HG03378 (cell line): ENCODE measurements at regions not wholly inside any gene's neighbourhood (a gene's known extent, or its start where the extent isn't known, plus 50 kb on each side); places are given as distances from the start of the nearest gene placed in this dataset.
"Not testable (repeated sequence)": the region's sequence is repeated elsewhere in the genome, so short reads cannot be mapped to it uniquely, and the experiment has no call there.

Source experiments
- ATAC-seq: cut with Tn5 transposase; IDR thresholded peaks from one replicate; pipeline ENCODE4 v1.9.1; 2021; ENCODE audit warnings: mild to moderate bottlenecking, moderate library complexity; ENCODE audit not compliant: unreplicated experiment

DNA sequence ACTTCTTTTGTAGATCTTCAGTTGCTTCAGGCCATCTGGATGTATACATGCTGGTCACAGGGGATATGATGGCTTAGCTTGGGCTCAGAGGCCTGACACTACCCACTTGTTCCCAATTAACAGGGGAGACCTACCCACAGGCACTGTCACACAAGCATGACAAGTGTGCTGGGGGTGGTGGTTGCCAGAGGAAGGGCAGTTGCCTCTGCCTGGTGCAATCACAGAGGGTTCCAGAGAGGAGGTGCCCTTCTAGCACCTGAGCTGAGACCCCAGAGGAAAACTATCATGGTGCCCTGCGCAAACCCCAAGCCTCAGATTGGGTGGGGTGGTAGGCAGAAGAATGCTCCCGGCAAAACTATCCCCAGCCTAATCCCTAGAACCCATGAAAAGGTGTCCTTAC, 65.6 kb upstream of the NANOS1 start:
- no peak for ATAC-seq

DNA sequence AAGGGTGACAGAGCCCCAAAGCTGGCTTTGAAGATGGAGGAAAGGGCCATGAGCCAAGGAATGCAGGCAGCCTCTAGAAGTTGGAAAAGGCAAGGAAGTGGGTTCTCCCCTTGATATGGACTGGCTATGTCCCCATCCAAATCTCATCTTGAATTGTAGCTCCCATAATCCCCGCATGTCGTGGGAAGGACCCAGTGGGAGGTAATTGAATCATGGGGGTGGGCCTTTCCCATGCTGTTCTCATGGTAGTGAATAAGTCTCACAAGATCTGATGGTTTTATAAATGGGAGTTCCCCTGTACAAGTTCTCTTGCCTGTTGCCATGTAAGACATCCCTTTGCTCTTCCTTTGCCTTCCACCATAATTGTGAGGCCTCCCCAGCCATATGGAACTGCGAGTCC, 65.0 kb upstream of the NANOS1 start:
- not testable (repeated sequence) for ATAC-seq

DNA sequence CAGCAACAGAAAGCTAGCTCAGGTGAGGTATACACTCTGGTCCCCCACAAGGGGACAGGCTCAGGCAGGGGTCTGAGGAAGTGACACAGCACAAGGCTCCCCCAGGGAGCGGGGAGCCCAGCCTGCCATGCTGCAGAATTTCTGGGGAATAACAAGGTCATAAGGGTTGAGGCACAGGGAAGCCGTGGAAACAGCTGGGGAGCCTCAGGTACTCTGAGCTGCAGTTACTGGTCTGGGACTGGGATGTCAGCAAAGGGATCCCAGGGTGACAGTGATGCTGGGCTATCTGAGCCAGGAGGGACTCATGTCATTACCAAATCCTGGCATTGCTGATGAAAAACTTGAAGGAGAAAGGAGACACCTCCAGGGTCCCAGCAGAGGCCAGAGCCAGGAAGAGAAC, 64.4 kb upstream of the NANOS1 start:
- no peak for ATAC-seq

DNA sequence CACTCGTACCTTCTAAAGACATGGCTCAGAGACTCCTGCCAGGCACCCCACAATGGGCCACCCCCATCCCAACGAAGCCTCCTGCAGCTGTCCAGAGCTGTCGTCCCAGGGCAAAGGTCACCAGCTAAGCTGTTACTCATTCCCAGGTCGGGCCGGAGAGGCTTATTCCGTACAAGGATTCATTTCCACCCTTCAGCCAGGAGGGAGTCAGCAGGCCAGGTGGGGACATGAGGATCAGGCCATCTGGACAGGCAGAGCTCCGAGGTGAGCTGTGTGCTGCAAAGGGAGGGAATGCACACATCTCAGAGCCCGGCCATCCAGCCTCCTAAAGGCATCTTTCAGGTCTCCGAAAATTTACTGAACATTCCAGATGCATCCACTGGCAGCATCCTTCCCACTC, 63.9 kb upstream of the NANOS1 start:
- no peak for ATAC-seq

DNA sequence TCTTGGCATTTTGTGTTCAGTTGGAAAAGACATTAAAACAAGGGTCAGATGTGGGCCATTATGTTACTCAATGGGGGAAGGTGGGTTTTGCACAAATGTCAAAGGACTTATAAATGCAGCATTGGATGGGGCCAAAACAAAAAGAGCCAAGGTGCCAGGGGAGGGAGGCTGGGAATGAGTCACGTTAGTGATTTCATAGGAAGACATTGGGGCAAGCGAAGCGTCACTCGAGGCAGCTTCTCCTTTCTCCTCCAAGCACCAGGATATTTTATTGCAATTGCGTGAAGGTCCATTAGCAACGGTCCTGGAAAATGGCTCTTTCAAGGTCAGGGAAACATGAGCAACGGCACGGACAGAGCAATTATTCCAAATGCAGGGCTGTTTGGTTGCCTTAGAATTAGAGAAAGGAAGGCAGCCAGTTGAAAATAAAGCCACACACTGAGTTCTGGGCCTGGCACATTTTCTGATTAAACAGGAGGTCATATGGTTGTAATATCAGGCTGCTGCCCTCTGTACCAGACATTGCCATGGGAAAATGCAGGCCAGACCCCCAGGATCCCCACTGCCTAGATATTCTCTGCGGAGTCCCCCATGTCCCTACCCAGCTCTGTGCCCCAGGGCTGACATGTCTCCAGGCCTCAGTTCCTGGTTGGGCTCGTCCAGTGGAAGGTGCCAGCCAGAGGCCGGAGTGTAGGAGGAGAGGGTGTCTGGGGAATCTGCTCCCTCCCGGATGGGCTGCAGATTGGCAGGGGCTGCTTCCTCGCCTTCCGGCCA, 63.3 kb upstream of the NANOS1 start:
- ATAC-seq: no peak

DNA sequence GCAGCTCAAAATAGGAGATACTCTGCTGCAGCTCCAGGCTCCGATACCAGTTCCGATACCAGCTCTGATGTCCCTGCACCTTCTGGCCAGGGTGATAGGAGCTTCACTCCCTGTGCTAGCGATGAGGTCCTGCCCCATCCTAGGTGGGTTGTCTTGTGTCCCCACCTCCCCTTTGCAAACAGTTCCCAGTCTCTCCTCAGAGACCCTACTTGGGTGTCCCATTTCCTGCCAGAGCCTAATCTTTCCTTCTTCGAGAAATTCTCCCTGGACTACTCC, 62.7 kb upstream of the NANOS1 start:
- ATAC-seq: no peak

DNA sequence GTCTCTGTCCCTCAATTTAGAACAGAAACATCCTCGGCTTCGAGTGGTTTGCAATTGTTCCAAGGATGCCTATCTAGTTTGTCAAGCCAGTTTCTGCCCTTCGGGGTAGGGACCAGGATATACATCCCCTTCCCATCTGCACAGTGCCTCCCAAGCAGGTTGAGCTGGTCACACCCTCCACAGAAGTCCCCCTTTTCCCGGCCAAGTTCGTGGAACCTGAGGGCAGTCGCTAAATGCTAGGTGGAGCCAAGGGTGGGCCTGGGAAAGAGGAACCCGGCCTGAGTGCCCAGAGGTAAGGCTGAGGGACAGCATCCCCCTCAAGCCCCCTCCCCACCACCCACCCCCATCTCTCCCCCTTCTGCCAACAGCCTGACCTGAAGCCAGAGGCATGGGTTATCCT, 62.4 kb upstream of the NANOS1 start:
- ATAC-seq: no peak

DNA sequence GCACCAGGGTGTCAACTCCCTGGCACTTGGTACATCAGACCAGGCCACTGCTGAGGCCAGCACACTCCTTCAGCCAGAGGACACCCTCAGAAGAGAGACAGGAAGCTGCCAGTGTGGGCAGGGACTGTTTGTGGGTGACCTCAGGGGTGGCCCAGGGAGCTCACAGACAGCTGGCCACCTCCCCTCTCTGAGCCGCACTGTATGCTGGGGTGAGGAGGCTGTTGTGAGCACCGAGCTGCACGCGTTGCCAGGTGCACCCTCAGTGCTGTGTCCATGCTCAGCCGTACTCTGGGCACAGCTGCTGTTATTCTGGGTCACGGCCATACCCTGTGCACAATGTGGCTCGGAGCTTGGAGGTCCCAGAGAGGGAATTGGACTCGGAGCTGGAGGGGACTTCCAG, 61.5 kb upstream of the NANOS1 start:
- ATAC-seq: no peak

DNA sequence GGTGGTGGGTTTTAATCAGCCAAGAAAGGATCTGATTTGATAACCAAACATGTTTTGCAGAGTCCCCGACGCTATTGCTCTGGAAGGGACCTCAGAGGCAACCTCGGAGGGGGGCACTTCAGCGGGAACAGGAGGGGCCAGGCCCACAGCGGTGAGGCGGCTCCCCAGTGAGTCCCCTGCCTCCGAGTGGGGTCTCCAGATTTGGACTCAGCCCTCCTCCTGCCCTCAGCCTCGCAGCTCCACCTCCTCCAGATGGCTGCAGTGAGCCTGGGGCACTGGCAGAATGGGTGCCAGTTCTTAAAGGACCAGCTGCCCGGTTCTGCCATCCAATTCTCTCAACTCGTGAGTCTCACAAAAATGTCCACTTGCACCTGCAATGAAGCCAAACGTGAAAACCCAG, 61.0 kb upstream of the NANOS1 start:
- ATAC-seq: no peak

DNA sequence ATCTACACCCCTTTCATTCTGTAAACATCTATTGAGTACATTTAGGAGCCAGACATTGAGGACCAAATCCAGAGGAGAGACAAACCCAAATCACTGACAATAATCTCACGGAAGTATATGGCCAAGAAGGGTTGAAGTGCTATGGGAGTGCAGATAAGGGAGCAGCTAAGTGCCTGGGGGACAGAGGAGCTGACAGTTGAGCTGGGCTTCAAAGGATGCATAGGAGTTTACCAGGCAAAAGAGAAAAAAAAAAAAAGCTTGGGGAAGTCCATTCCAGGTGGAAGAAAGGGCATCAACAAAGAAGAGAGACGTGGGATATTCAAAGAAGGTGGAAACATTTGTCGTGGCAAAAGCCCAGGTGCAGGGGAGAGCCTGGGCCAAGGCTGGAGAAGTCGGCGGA, 60.5 kb upstream of the NANOS1 start:
- ATAC-seq: no peak

DNA sequence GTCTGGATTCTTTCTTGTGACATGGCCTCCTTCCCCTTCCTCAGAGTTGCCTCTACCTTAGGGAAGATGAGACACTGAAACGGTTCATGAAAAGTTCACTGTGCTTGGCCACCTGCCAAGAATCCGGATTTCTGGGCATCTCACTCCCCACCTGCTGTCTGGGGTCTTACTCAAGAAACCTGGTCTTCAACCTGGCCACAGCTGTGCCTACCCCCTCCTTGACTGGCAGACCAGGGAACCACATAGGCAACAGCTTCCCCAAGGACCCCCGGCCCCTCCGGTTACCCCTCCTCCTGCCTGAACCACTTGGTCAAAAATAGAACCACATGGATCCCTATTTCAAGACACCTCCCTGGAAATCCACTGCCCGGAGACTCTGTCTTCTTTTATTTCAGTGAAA, 58.7 kb upstream of the NANOS1 start:
- ATAC-seq: no peak

DNA sequence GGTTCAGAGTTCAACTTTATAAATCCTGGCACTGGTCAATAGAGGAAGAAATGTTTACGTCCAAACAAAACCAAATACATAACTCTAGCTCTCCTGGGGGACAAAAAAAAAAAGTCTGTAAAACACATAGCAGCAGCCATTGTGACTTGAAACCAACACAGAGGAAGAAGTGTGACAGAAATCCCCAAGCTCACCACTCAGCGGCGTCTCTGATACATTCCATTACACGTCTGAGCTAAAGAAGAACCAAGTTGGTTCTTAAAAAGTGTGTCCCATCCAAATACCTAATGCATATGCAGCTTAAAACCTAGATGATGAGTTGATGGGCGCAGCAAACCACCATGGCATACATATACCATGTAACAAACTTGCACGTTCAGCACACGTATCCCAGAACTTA, 58.3 kb upstream of the NANOS1 start:
- no peak for ATAC-seq

DNA sequence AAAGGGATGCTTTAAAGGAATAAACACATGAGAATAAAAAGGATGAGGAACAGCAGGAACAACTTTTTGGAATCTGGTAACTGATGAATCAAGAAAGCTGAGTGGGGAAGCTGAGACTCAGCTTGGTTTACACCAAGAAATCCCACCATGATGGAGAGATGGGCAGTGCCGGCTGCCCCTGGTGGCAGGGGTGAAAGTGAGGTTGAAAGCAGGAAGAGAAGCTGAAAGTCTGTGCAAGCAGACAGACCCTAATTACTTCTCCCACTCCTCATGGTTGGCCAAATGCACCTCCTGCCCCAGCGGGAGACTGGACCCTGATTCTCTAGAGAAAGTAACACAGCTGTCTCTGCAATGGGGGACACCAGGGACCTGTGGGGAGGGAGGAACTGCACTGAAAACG, 57.6 kb upstream of the NANOS1 start:
- no peak for ATAC-seq

DNA sequence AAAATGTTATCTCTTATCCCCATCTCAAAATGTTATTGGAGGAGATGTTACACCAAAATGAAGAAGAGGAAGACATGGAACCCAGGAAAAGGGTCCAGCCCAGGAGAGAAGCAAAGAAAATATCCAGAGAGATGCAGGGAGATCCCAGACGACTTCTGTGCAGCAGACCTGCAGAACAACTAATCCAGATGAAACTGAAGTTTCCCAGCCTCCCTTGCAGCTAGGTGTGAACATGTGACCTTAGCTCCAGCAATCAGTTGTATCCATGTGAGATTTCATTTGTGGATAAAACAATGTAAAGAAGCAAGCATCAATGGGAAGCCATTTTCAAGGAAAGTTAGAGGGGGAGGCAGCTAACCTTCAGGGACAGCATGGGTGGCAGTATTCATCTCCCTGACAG, 55.8 kb upstream of the NANOS1 start:
- no peak for ATAC-seq

DNA sequence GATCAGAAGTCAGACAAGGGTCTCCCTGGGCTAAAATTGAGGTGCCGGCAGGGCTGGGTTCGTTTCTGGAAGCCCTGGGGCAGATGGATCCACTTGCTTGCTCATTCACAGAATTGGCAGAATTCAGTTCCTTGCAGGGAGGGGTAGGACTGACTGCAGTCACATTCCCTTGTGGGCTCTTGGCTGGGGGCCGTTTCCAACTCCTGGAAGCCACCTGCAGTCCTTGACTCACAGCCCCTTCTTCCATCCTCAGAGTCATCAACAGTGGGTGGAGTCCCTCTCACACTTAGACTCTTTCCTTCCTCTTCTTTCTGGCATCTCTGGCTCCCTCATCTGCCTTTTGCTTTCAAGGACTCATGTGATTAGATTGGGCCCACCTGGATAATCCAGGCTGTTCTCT, 54.6 kb upstream of the NANOS1 start:
- ATAC-seq: no peak

DNA sequence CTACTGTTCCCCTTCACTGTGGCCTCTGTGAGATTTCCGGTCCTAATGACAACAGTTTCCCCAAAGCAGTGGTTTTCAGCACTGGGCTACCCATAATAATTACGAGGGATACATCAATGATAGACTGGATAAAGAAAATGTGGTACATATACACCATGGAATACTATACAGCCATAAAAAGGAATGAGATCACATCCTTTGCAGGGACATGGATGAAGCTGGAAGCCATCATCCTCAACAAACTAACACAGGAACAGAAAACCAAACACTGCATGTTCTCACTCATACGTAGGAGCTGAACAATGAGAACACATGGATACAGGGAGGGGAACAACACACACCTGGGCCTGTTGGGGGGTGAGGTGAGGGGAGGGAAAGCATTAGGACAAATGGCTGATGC, 53.3 kb upstream of the NANOS1 start:
- not testable (repeated sequence) for ATAC-seq

DNA sequence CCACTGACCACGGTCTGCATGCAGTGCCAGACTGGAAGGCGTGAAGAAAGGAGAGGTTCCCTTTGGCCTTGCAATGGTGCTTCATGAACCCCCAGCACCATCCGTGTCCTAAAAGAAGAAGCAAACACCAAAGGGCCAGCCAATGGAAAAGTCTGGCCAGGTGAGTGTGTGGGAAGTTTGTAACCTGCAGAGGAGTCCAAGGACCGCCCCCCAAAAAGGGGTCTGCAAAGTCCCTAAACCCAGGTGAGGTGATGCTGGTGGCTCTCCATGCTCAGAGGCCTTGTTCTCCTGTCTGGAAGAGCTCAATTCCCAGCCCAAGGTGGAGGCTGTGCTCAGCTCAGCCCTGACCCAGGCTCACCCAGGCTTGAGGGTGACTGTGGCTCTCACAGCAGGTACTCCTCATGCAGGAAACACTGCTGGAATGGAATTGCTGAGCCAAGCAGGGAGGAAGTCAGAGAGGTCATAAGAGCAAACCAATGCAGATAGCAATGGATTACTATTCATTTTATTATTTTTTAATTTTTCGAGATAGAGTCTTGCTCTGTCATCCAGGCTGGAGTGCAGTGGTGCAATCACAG, 52.4 kb upstream of the NANOS1 start:
- no peak for ATAC-seq

DNA sequence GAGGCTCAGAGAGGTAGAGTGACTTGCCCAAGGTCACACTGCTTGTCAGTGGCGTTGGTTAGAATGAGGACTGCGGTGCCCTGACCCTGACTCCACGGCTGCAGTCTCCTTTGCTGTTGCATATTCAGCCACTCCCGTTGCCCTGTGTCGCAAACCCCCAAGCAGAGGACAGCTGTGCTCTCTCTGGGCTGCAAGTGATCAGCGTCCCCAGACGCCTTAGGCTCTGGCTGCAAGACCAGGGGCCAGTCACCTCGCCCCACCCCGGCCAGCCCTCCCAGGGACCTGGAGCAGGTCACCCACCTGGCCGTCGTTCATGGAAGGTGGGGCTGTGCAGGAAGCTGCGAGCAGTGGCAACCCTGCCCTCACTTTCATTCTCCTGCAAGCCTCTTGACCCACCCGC, 51.7 kb upstream of the NANOS1 start:
- ATAC-seq: no peak

DNA sequence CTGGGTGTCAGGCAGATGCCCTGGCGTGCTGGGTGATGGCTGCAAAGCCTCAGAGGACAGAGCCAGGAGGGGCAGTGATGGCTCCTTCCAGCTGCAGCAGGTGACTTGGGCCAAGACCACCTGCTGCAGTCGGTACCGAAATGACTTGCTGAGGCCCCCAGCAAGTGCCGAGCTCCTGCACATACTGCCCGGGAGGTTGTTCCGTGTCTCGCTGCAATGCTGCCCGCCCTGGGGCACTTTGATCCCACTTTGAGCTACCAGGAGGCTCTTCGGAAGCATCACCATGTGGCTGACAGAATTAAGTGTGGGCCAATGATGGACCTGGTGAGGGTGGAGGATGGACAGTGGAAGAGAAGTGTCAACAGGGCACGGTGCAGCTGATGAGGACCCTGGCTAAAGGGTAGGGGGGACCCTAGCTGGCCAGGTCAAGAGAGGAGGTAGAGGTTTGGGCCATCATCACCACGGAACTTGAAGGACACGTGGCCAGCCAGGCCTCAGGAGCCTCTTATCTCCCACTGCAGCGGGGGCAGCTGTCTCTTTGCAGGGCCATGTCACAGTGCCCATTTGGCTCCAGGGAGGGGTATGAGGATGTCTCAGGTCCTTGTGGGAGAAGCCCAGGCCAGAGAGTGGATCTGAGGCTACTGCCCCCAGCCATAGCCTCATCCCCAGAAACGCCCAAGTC, 51.1 kb upstream of the NANOS1 start:
- no peak for ATAC-seq

DNA sequence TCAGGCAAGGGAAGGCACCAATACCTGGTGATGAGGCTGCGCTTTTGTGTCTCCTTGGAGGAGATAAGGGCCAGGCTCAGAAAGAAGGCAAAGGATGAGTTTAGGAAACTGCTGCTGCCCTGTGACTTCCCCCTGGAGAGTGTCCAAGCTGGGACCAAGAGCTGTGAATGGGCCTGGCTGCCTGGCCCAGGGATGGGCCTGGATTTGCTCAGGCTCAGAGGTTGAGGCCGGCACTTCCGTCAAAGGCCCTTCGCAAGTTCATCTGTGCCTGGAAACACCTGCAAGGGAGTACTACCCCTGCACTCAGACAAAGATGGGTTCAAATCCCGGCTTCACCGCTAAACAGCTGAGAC, 50.5 kb upstream of the NANOS1 start:
- no peak for ATAC-seq

DNA sequence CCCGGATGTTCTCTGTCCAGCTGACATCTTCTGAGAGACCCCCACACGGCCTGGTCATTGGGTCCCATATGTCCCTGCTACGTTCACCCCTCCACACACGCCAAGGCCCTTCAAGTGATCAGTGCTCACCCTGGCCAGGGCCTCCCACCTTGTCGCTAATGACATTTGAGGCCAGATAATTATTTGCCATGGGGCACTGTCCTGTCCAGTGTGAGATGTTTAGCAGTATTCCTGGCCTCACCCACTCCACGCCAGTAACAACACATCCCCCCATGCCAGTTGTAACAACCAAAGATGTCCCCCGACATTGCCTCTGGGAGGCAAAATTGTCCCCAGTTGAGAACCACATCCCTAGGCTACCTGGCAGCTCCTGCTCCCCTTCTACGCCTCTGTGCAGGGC, 49.9 kb upstream of the NANOS1 start:
- no peak for ATAC-seq
